ENCODE measurements at regions not wholly inside any gene's neighbourhood (a gene's known extent, or its start where the extent isn't known, plus 50 kb on each side); places are given as distances from the start of the nearest gene placed in this dataset.

DNA sequence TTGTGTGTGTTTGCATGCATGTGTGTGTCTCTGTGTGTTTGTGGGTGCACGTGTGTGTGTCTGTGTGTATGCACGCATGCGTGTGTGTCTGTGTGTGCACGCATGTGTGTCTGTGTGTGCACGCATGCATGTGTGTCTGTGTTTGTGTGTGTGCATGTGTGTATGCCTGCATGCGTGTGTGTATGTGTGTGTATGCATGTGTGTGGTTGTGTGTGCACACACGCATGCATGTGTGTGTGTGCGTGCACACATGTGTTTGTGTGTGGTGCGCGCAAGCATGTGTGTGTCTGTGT, 239.9 kb upstream of the TNRC6C start:
- TF ChIP-seq, protein P1, sequence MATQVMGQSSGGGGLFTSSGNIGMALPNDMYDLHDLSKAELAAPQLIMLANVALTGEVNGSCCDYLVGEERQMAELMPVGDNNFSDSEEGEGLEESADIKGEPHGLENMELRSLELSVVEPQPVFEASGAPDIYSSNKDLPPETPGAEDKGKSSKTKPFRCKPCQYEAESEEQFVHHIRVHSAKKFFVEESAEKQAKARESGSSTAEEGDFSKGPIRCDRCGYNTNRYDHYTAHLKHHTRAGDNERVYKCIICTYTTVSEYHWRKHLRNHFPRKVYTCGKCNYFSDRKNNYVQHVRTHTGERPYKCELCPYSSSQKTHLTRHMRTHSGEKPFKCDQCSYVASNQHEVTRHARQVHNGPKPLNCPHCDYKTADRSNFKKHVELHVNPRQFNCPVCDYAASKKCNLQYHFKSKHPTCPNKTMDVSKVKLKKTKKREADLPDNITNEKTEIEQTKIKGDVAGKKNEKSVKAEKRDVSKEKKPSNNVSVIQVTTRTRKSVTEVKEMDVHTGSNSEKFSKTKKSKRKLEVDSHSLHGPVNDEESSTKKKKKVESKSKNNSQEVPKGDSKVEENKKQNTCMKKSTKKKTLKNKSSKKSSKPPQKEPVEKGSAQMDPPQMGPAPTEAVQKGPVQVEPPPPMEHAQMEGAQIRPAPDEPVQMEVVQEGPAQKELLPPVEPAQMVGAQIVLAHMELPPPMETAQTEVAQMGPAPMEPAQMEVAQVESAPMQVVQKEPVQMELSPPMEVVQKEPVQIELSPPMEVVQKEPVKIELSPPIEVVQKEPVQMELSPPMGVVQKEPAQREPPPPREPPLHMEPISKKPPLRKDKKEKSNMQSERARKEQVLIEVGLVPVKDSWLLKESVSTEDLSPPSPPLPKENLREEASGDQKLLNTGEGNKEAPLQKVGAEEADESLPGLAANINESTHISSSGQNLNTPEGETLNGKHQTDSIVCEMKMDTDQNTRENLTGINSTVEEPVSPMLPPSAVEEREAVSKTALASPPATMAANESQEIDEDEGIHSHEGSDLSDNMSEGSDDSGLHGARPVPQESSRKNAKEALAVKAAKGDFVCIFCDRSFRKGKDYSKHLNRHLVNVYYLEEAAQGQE (IDR thresholded peaks at IDR 0.05; ENCODE audit: insufficient read depth in 1 of 2, low read depth in 2 of 2, low read length in 2 of 2), result no peak
- TF ChIP-seq POLR2AphosphoS5 (IDR thresholded peaks at IDR 0.05; ENCODE audit: low read depth, low read length), result no peak
- no peak for TF ChIP-seq TAF1 (IDR thresholded peaks at IDR 0.05; ENCODE audit: borderline replicate concordance, insufficient read depth, low read length)
- TF ChIP-seq SIN3A (IDR thresholded peaks at IDR 0.05; ENCODE audit: borderline replicate concordance, insufficient read depth, low read length), result no peak

Data from PFSK-1 (cell line).